Activated naive CD8-positive, alpha-beta T cell treated with anti-CD3 and anti-CD28 coated beads, Interleukin-2, amount 50 U/mL, for 24 hours (primary cell): ENCODE measurements at regions not wholly inside any gene's neighbourhood (a gene's known extent, or its start where the extent isn't known, plus 50 kb on each side); places are given as distances from the start of the nearest gene placed in this dataset.
"Not testable (repeated sequence)": the region's sequence is repeated elsewhere in the genome, so short reads cannot be mapped to it uniquely, and the experiment has no call there.

ENCODE experiments used
- ATAC-seq: fragments of 150-1000 bp; cut with Tn5 transposase; one replicate; pipeline ENCODE4 v1.10.0; 2021
- DNase-seq: peaks from one replicate; pipeline ENCODE4 v3.0.0; 2021
- H3K27ac Mint-ChIP-seq: one replicate; pipeline ENCODE4 v1.8.0; 2021; ENCODE audit warnings: mild to moderate bottlenecking, mixed read lengths
- H3K27me3 Mint-ChIP-seq: one replicate; pipeline ENCODE4 v1.8.0; 2021; ENCODE audit warnings: mixed read lengths
- H3K36me3 Mint-ChIP-seq: one replicate; pipeline ENCODE4 v1.8.0; 2021; ENCODE audit warnings: low read depth, mixed read lengths
- H3K4me1 Mint-ChIP-seq: one replicate; pipeline ENCODE4 v1.8.0; 2021; ENCODE audit warnings: mixed read lengths
- H3K4me3 Mint-ChIP-seq: one replicate; pipeline ENCODE4 v1.8.0; 2021; ENCODE audit warnings: mild to moderate bottlenecking, moderate library complexity, mixed read lengths
- H3K9me3 Mint-ChIP-seq: one replicate; pipeline ENCODE4 v1.8.0; 2021; ENCODE audit warnings: mixed read lengths

GRCh38 chr21:18147678-18148077 is 97.0 kb upstream of the CHODL start:
- no peaks in the 10 kb centered on the region for H3K9me3 Mint-ChIP-seq
- H3K4me3 Mint-ChIP-seq, result no peak overlapping the region
- H3K4me1 Mint-ChIP-seq, result no peaks in the 10 kb centered on the region
- H3K36me3 Mint-ChIP-seq, result no peaks in the 10 kb centered on the region
- no peaks in the 10 kb centered on the region for H3K27me3 Mint-ChIP-seq
- H3K27ac Mint-ChIP-seq, result no peak overlapping the region
- ATAC-seq (no peak), DNase-seq (no peak)

- ATAC-seq (no peak), DNase-seq (no peak)
- H3K36me3 Mint-ChIP-seq, result no peaks in the 10 kb centered on the region
- H3K27me3 Mint-ChIP-seq, result no peaks in the 10 kb centered on the region
- H3K27ac Mint-ChIP-seq, result no peak overlapping the region
- no peak overlapping the region for H3K4me3 Mint-ChIP-seq
- H3K9me3 Mint-ChIP-seq, result no peaks in the 10 kb centered on the region
- no peaks in the 10 kb centered on the region for H3K4me1 Mint-ChIP-seq
Observed at GRCh38 chr21:18146820-18147219, 97.8 kb upstream of the CHODL start.

GRCh38 chr21:18144339-18144738 is 100.3 kb upstream of the CHODL start:
- ATAC-seq, result no peak
- Mint-ChIP-seq H3K4me1 (no peaks in the 10 kb centered on the region), H3K27ac (no peak overlapping the region), H3K36me3 (no peaks in the 10 kb centered on the region), H3K4me3 (no peak overlapping the region), H3K9me3 (no peaks in the 10 kb centered on the region), H3K27me3 (no peaks in the 10 kb centered on the region)
- no peak for DNase-seq

- no peaks in the 10 kb centered on the region for H3K27me3 Mint-ChIP-seq
- H3K27ac Mint-ChIP-seq, result no peak overlapping the region
- no peaks in the 10 kb centered on the region for H3K36me3 Mint-ChIP-seq
- no peaks in the 10 kb centered on the region for H3K9me3 Mint-ChIP-seq
- ATAC-seq, result no peak
- no peak overlapping the region for H3K4me3 Mint-ChIP-seq
- DNase-seq, result no peak
- no peaks in the 10 kb centered on the region for H3K4me1 Mint-ChIP-seq
Observed at GRCh38 chr21:18142655-18143054, 102.0 kb upstream of the CHODL start.

GRCh38 chr21:18138507-18138906 is 106.1 kb upstream of the CHODL start:
- no peak overlapping the region for H3K27ac Mint-ChIP-seq
- ATAC-seq (no peak), DNase-seq (no peak)
- H3K4me3 Mint-ChIP-seq, result no peak overlapping the region
- no peaks in the 10 kb centered on the region for H3K9me3 Mint-ChIP-seq
- H3K4me1 Mint-ChIP-seq, result no peaks in the 10 kb centered on the region
- no peaks in the 10 kb centered on the region for H3K36me3 Mint-ChIP-seq
- H3K27me3 Mint-ChIP-seq, result no peaks in the 10 kb centered on the region

GRCh38 chr21:18129526-18129925 is 115.1 kb upstream of the CHODL start:
- H3K9me3 Mint-ChIP-seq, result no peaks in the 10 kb centered on the region
- H3K27me3 Mint-ChIP-seq, result peaks cover 2% of the 10 kb centered on the region
- H3K27ac Mint-ChIP-seq, result no peak overlapping the region
- no peak for DNase-seq
- H3K4me3 Mint-ChIP-seq, result no peak overlapping the region
- ATAC-seq, result no peak
- H3K4me1 Mint-ChIP-seq, result no peaks in the 10 kb centered on the region
- H3K36me3 Mint-ChIP-seq, result no peaks in the 10 kb centered on the region

GRCh38 chr21:18118566-18118965 is 126.1 kb upstream of the CHODL start:
- ATAC-seq (no peak), DNase-seq (no peak)
- Mint-ChIP-seq H3K27ac (no peak overlapping the region), H3K36me3 (no peaks in the 10 kb centered on the region), H3K4me3 (no peak overlapping the region), H3K4me1 (no peaks in the 10 kb centered on the region), H3K27me3 (no peaks in the 10 kb centered on the region), H3K9me3 (no peaks in the 10 kb centered on the region)

- DNase-seq (no peak), ATAC-seq (no peak)
- H3K27ac Mint-ChIP-seq, result no peak overlapping the region
- no peaks in the 10 kb centered on the region for H3K36me3 Mint-ChIP-seq
- no peak overlapping the region for H3K4me3 Mint-ChIP-seq
- no peaks in the 10 kb centered on the region for H3K4me1 Mint-ChIP-seq
- H3K9me3 Mint-ChIP-seq, result no peaks in the 10 kb centered on the region
- no peaks in the 10 kb centered on the region for H3K27me3 Mint-ChIP-seq
Observed at GRCh38 chr21:18117176-18117575, 127.5 kb upstream of the CHODL start.

GRCh38 chr21:18114810-18115209 is 129.8 kb upstream of the CHODL start:
- no peaks in the 10 kb centered on the region for H3K27me3 Mint-ChIP-seq
- DNase-seq (no peak), ATAC-seq (no peak)
- no peaks in the 10 kb centered on the region for H3K4me1 Mint-ChIP-seq
- no peak overlapping the region for H3K27ac Mint-ChIP-seq
- H3K36me3 Mint-ChIP-seq, result no peaks in the 10 kb centered on the region
- H3K9me3 Mint-ChIP-seq, result no peaks in the 10 kb centered on the region
- no peak overlapping the region for H3K4me3 Mint-ChIP-seq

GRCh38 chr21:18104802-18105201 is 139.8 kb upstream of the CHODL start:
- H3K27me3 Mint-ChIP-seq, result no peaks in the 10 kb centered on the region
- H3K9me3 Mint-ChIP-seq, result peaks cover 7% of the 10 kb centered on the region
- DNase-seq (no peak), ATAC-seq (no peak)
- H3K36me3 Mint-ChIP-seq, result no peaks in the 10 kb centered on the region
- no peak overlapping the region for H3K4me3 Mint-ChIP-seq
- no peaks in the 10 kb centered on the region for H3K4me1 Mint-ChIP-seq
- H3K27ac Mint-ChIP-seq, result no peak overlapping the region

- ATAC-seq, H3K27me3 Mint-ChIP-seq, H3K27ac Mint-ChIP-seq, H3K4me3 Mint-ChIP-seq, H3K4me1 Mint-ChIP-seq, H3K36me3 Mint-ChIP-seq, DNase-seq: not testable (repeated sequence)
- H3K9me3 Mint-ChIP-seq, result peaks cover 42% of the 10 kb centered on the region
Observed at GRCh38 chr21:18096413-18096812, 148.2 kb upstream of the CHODL start.

- ATAC-seq, result no peak
- DNase-seq, result no peak
- Mint-ChIP-seq H3K27ac (no peak overlapping the region), H3K4me1 (no peaks in the 10 kb centered on the region), H3K4me3 (no peak overlapping the region), H3K27me3 (no peaks in the 10 kb centered on the region), H3K36me3 (no peaks in the 10 kb centered on the region), H3K9me3 (peaks cover 47% of the 10 kb centered on the region)
Observed at GRCh38 chr21:18089786-18090185, 154.8 kb upstream of the CHODL start.

GRCh38 chr21:18070392-18070791 is 174.2 kb upstream of the CHODL start:
- H3K27ac Mint-ChIP-seq, result no peak overlapping the region
- no peak for ATAC-seq

GRCh38 chr21:18069875-18070274 is 174.8 kb upstream of the CHODL start:
- Mint-ChIP-seq H3K36me3 (no peaks in the 10 kb centered on the region), H3K4me3 (no peak overlapping the region), H3K27me3 (no peaks in the 10 kb centered on the region), H3K4me1 (no peaks in the 10 kb centered on the region), H3K27ac (no peak overlapping the region), H3K9me3 (no peaks in the 10 kb centered on the region)
- DNase-seq (no peak), ATAC-seq (no peak)

More at GRCh38 chr21:18070392-18070791, 174.2 kb upstream of the CHODL start:
- Mint-ChIP-seq H3K27me3 (no peaks in the 10 kb centered on the region), H3K4me3 (no peak overlapping the region), H3K36me3 (no peaks in the 10 kb centered on the region), H3K4me1 (no peaks in the 10 kb centered on the region), H3K9me3 (no peaks in the 10 kb centered on the region)
- DNase-seq, result no peak

- H3K27me3 Mint-ChIP-seq, result no peaks in the 10 kb centered on the region
- H3K4me3 Mint-ChIP-seq, result no peak overlapping the region
- peaks cover 4% of the 10 kb centered on the region for H3K9me3 Mint-ChIP-seq
- ATAC-seq, result no peak
- no peaks in the 10 kb centered on the region for H3K4me1 Mint-ChIP-seq
- H3K27ac Mint-ChIP-seq, result no peak overlapping the region
- H3K36me3 Mint-ChIP-seq, result no peaks in the 10 kb centered on the region
- no peak for DNase-seq
Observed at GRCh38 chr21:18060402-18060801, 184.2 kb upstream of the CHODL start.

- no peak overlapping the region for H3K27ac Mint-ChIP-seq
- no peak for ATAC-seq
- no peaks in the 10 kb centered on the region for H3K27me3 Mint-ChIP-seq
- H3K4me1 Mint-ChIP-seq, result no peaks in the 10 kb centered on the region
- DNase-seq, result no peak
- peaks cover 4% of the 10 kb centered on the region for H3K9me3 Mint-ChIP-seq
- H3K4me3 Mint-ChIP-seq, result no peak overlapping the region
- H3K36me3 Mint-ChIP-seq, result no peaks in the 10 kb centered on the region
Observed at GRCh38 chr21:18058731-18059398, 185.8 kb upstream of the CHODL start.
